ENCODE measurements at regions not wholly inside any gene's neighbourhood (a gene's known extent, or its start where the extent isn't known, plus 50 kb on each side); places are given as distances from the start of the nearest gene placed in this dataset.

- TF ChIP-seq, protein P1, sequence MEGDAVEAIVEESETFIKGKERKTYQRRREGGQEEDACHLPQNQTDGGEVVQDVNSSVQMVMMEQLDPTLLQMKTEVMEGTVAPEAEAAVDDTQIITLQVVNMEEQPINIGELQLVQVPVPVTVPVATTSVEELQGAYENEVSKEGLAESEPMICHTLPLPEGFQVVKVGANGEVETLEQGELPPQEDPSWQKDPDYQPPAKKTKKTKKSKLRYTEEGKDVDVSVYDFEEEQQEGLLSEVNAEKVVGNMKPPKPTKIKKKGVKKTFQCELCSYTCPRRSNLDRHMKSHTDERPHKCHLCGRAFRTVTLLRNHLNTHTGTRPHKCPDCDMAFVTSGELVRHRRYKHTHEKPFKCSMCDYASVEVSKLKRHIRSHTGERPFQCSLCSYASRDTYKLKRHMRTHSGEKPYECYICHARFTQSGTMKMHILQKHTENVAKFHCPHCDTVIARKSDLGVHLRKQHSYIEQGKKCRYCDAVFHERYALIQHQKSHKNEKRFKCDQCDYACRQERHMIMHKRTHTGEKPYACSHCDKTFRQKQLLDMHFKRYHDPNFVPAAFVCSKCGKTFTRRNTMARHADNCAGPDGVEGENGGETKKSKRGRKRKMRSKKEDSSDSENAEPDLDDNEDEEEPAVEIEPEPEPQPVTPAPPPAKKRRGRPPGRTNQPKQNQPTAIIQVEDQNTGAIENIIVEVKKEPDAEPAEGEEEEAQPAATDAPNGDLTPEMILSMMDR (conservative IDR thresholded peaks at IDR 0.05; ENCODE audit: low read depth in 2 of 2): no peak
- TF ChIP-seq POLR2AphosphoS5 (IDR thresholded peaks at IDR 0.05; ENCODE audit: low read depth): no peak
- TF ChIP-seq EZH2 (IDR thresholded peaks at IDR 0.05; ENCODE audit: low read depth, unreplicated experiment): no peak
- no peak for TF ChIP-seq REST (IDR thresholded peaks at IDR 0.05; ENCODE audit: unreplicated experiment)
- no peak for TF ChIP-seq JUNB (IDR thresholded peaks at IDR 0.05; ENCODE audit: unreplicated experiment)
- TF ChIP-seq CREB1 (CRISPR knock-in tag; IDR thresholded peaks at IDR 0.05; ENCODE audit: low read depth): no peak
- no peak for TF ChIP-seq EZH2phosphoT487 (IDR thresholded peaks at IDR 0.05; ENCODE audit: unreplicated experiment)
- no peak for TF ChIP-seq ZNF114 (CRISPR knock-in tag; IDR thresholded peaks at IDR 0.05)
- TF ChIP-seq, protein P2, sequence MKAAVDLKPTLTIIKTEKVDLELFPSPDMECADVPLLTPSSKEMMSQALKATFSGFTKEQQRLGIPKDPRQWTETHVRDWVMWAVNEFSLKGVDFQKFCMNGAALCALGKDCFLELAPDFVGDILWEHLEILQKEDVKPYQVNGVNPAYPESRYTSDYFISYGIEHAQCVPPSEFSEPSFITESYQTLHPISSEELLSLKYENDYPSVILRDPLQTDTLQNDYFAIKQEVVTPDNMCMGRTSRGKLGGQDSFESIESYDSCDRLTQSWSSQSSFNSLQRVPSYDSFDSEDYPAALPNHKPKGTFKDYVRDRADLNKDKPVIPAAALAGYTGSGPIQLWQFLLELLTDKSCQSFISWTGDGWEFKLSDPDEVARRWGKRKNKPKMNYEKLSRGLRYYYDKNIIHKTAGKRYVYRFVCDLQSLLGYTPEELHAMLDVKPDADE (IDR thresholded peaks at IDR 0.05): no peak
- no peak for TF ChIP-seq STAT1 (IDR thresholded peaks at IDR 0.05; ENCODE audit: unreplicated experiment)
- no peak for TF ChIP-seq NANOG (IDR thresholded peaks at IDR 0.05; ENCODE audit: borderline replicate concordance)
These were observed 424.2 kb downstream of the ETNK1 start for GRCh38 chr12:23049180-23049579.

Measured in GM23338 (cell line).